Keratinocyte (primary cell): ENCODE measurements at regions not wholly inside any gene's neighbourhood (a gene's known extent, or its start where the extent isn't known, plus 50 kb on each side); places are given as distances from the start of the nearest gene placed in this dataset.

Source experiments
- EZH2 ChIP-seq: IDR thresholded peaks from one replicate; pipeline ENCODE4 v1.6.1; 2012; ENCODE audit warnings: inconsistent platforms, mild to moderate bottlenecking, low read length, moderate library complexity
- TF ChIP-seq, protein P1 (sequence below), 3 experiments: IDR thresholded peaks in 1 of 3; conservative IDR thresholded peaks in 1 of 3; optimal IDR thresholded peaks in 1 of 3; 2 replicates in 2 of 3; 3 replicates in 1 of 3; pipeline versions ENCODE3 to v1.5.1; 2011; ENCODE audit warnings: low read length in 3 of 3, mild to moderate bottlenecking in 3 of 3, moderate library complexity in 2 of 3, control low read depth in 1 of 3, inconsistent platforms in 1 of 3; ENCODE audit not compliant: insufficient read depth in 2 of 3; ENCODE audit errors: extremely low read depth in 1 of 3

DNA sequence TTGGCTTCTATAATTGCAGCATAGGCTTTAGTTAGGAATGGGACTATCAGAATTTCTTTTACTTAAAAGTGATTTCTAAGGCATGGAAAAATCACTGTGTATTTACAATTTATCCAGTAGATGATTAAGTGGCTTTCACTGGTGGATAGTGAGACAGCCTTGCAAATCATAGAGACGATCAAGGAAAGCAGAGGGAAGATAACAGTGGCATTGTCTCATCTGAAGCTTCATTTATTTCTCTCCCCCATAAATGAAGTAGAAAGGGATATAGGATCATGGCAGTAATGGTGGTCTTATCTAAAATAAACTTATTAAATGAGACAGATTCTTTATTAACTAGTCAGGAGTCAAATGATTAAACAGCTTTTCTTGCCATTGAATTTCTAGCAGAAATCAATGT, 224.2 kb upstream of the ANO5 start:
- TF ChIP-seq, protein P1, sequence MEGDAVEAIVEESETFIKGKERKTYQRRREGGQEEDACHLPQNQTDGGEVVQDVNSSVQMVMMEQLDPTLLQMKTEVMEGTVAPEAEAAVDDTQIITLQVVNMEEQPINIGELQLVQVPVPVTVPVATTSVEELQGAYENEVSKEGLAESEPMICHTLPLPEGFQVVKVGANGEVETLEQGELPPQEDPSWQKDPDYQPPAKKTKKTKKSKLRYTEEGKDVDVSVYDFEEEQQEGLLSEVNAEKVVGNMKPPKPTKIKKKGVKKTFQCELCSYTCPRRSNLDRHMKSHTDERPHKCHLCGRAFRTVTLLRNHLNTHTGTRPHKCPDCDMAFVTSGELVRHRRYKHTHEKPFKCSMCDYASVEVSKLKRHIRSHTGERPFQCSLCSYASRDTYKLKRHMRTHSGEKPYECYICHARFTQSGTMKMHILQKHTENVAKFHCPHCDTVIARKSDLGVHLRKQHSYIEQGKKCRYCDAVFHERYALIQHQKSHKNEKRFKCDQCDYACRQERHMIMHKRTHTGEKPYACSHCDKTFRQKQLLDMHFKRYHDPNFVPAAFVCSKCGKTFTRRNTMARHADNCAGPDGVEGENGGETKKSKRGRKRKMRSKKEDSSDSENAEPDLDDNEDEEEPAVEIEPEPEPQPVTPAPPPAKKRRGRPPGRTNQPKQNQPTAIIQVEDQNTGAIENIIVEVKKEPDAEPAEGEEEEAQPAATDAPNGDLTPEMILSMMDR (optimal IDR thresholded peaks at IDR 0.05 in 1 of 3, IDR thresholded peaks at IDR 0.05 in 1 of 3, conservative IDR thresholded peaks at IDR 0.05 in 1 of 3; ENCODE audit: extremely low read depth in 1 of 3, insufficient read depth in 2 of 3, low read length in 3 of 3) = no peak
- no peak for TF ChIP-seq EZH2
